WERI-Rb-1 (cell line): ENCODE measurements at regions not wholly inside any gene's neighbourhood (a gene's known extent, or its start where the extent isn't known, plus 50 kb on each side); places are given as distances from the start of the nearest gene placed in this dataset.

Source experiments
- DNase-seq: peaks from one replicate; pipeline ENCODE4 v3.0.0-alpha.2; 2020
- H3K27ac ChIP-seq: fragments of 250-450 bp; sonication (Bioruptor Pico); 2 replicates; pipeline ENCODE4 v1.5.1; 2020; ENCODE audit warnings: mild to moderate bottlenecking, moderate library complexity
- H3K27me3 ChIP-seq: fragments of 250-450 bp; sonication (Bioruptor Pico); 2 replicates; pipeline ENCODE4 v1.5.1; 2021; ENCODE audit warnings: mild to moderate bottlenecking, low read depth, moderate library complexity; ENCODE audit not compliant: insufficient read depth, severe bottlenecking
- H3K36me3 ChIP-seq: fragments of 250-450 bp; sonication (Bioruptor Pico); 2 replicates; pipeline ENCODE4 v1.5.1; 2020; ENCODE audit warnings: mild to moderate bottlenecking, moderate library complexity
- H3K4me3 ChIP-seq: 2 replicates; pipeline ENCODE4 v1.5.1; 2011; ENCODE audit warnings: low read depth, mild to moderate bottlenecking, control low read depth, low read length
- H3K9me3 ChIP-seq: fragments of 250-450 bp; sonication (Bioruptor Pico); 2 replicates; pipeline ENCODE4 v1.5.1; 2021; ENCODE audit warnings: mild to moderate bottlenecking, moderate library complexity; ENCODE audit not compliant: severe bottlenecking
- TF ChIP-seq, protein P1 (sequence below): IDR thresholded peaks from 2 replicates; pipeline ENCODE4 v1.5.1; 2011; ENCODE audit warnings: low read depth, mild to moderate bottlenecking, control low read depth, inconsistent platforms, low read length

DNA sequence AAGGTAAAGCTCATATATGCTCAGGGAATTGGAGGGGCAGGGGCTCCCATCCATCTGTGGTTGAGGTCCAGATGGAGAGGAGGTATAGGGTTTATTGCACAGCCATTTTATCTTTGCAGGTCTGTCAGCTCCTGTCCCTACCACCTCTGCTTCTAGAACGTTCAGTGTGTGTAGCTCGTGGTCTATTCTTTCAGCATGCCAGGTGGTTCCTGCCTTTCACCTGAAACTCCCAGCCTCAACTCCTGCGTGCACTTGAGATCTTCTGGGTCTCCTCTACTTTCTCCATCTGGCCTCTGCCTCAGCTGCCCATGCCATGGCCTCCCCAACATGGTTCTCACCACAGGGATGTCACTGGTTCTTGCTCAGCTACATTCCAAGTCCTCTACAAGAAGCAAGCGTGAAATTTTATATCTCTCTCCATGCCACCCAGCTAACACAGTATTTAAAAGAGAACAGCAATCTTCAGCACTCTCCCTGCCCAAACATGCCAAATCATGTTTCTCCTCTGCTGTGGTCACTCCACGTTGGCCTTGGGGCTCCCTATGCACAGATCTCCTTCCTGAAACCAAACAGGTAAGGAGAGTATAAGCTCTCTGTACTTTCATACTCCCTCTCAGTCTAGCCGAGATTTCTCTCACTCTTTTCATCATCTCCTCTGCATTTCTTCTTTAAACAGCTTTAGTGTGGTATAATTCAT is 157.8 kb upstream of the TRPC6 start:
- TF ChIP-seq, protein P1, sequence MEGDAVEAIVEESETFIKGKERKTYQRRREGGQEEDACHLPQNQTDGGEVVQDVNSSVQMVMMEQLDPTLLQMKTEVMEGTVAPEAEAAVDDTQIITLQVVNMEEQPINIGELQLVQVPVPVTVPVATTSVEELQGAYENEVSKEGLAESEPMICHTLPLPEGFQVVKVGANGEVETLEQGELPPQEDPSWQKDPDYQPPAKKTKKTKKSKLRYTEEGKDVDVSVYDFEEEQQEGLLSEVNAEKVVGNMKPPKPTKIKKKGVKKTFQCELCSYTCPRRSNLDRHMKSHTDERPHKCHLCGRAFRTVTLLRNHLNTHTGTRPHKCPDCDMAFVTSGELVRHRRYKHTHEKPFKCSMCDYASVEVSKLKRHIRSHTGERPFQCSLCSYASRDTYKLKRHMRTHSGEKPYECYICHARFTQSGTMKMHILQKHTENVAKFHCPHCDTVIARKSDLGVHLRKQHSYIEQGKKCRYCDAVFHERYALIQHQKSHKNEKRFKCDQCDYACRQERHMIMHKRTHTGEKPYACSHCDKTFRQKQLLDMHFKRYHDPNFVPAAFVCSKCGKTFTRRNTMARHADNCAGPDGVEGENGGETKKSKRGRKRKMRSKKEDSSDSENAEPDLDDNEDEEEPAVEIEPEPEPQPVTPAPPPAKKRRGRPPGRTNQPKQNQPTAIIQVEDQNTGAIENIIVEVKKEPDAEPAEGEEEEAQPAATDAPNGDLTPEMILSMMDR = no peak

DNA sequence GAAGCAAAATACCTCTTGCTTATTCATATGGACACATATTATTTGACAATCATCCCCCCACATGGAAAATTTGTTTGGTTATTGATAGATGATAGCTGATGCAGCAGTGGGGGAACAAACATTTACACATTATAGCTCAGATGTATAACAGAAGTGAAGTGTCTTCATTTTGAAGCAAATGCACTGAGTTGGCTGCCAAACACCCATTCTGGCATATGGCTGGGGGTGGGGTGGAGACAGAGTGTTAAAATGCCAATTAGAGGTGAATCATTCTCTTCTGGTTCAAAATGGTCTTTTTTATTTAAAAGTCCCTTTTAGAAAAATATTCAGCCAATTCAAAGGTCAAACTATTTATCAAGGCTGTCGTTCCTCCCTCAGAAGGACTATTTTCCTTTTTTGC is 157.3 kb upstream of the TRPC6 start:
- no peaks in the 10 kb centered on the region for H3K9me3 ChIP-seq
- H3K27me3 ChIP-seq = no peaks in the 10 kb centered on the region
- no peak for DNase-seq
- no peaks in the 10 kb centered on the region for H3K36me3 ChIP-seq
- TF ChIP-seq, protein P1 = no peak
- no peak overlapping the region for H3K4me3 ChIP-seq
- H3K27ac ChIP-seq = no peak overlapping the region

More for the DNA sequence above, 157.8 kb upstream of the TRPC6 start:
- no peaks in the 10 kb centered on the region for H3K27me3 ChIP-seq
- H3K4me3 ChIP-seq = no peak overlapping the region
- no peak for DNase-seq
- no peaks in the 10 kb centered on the region for H3K9me3 ChIP-seq
- no peaks in the 10 kb centered on the region for H3K36me3 ChIP-seq
- no peak overlapping the region for H3K27ac ChIP-seq

DNA sequence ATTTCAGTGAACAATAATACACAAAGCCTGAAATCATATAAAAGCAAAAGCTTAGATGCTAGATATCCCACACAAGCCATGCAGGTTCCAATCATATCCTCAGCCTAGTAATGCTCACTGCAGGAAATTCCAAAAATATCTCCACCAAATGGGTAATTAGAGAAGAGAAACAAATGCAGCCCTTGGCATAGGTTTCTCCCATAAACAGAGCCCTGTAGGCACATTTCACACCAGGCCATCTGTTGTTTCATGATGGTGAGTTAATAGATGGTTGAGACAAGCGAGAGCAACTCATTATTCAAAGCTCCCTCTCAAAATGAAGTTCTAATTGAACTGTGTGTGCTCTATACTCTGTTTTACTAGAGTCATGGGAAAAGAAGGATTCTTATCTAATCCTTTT is 154.6 kb upstream of the TRPC6 start:
- TF ChIP-seq, protein P1 = no peak
- Histone ChIP-seq H3K27ac (no peak overlapping the region), H3K27me3 (no peaks in the 10 kb centered on the region), H3K36me3 (no peaks in the 10 kb centered on the region), H3K4me3 (no peak overlapping the region), H3K9me3 (no peaks in the 10 kb centered on the region)
- no peak for DNase-seq

DNA sequence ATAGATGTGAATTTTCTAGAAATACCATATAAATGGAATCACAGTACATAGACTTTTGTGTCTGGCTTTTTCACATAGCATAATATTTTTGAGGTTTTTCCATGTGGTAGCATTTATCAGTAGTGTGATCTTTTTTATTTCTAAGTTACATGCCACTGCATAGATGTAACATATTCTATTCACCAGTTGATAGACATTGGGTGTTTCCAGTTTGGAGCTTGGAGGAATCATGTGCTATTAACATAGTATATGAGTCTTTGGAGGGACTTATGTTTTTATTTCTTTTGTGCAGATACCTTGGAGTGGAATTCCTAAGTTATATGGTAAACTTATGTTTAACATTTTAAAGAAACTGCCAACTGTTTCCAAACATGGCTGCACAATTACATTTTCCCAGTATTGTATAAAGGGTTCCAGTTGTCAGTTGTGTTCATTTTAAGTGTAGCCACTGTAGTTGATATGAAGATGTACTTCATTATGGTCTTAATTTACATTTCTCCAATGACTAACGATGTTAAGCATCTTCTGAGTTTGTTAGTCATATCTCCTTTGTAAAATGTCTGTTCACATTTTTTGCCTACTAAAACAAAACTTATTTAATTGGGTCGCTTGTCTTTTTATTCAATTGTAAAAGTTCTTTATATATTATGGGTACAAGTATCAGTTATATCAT is 145.7 kb upstream of the TRPC6 start:
- TF ChIP-seq, protein P1 = no peak
- H3K27me3 ChIP-seq = no peaks in the 10 kb centered on the region
- no peak for DNase-seq
- no peaks in the 10 kb centered on the region for H3K9me3 ChIP-seq
- no peak overlapping the region for H3K4me3 ChIP-seq
- H3K36me3 ChIP-seq = no peaks in the 10 kb centered on the region
- no peak overlapping the region for H3K27ac ChIP-seq

DNA sequence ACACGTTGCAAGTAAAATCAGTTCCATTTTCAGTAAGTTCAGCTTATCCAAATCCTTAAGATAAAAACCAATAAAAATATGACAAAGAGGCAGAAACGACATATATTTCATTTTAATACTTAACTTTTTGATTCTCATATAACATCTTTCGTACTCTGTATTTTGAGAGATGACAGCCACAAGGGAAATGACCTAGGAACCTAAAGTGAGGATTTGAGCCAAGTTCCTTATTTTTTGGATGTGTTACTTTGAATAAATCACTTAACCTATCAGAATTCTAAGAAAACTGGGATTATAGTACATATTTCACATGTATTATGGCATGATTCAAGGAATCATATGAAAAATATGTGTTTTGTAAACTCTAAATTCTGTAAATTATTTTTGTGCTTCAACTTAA is 143.6 kb upstream of the TRPC6 start:
- Histone ChIP-seq H3K9me3 (no peaks in the 10 kb centered on the region), H3K36me3 (no peaks in the 10 kb centered on the region), H3K27me3 (no peaks in the 10 kb centered on the region), H3K27ac (no peak overlapping the region), H3K4me3 (no peak overlapping the region)
- TF ChIP-seq, protein P1 = no peak
- no peak for DNase-seq
